Panc1 (cell line): ENCODE measurements at regions not wholly inside any gene's neighbourhood (a gene's known extent, or its start where the extent isn't known, plus 50 kb on each side); places are given as distances from the start of the nearest gene placed in this dataset.
A peak's percentile ranks its signal among the peaks of the same experiment; 100 is the strongest.

Experiments used
- ATAC-seq: fragments of 200-7000 bp; cut with Tn5 transposase; 2 replicates; pipeline ENCODE4 v1.9.1; 2020; ENCODE audit warnings: mild to moderate bottlenecking, moderate library complexity
- BruUV-seq: library from RNA; stranded (reverse); fragments of 400-500 nt; replicated peaks from 2 replicates; lab custom pipeline; 2021; lab: Mats Ljungman, UMichigan
- CTCF ChIA-PET: fragments of 300-600 bp; sonication (Branson Sonifier 250); formaldehyde crosslinking; loops from one replicate; lab custom pipeline; 2022; ENCODE audit warnings: antibody characterized with exemption; lab: Charles Lee
- POLR2A ChIA-PET: fragments of 300-600 bp; sonication (Branson Sonifier 250); formaldehyde crosslinking; loops from one replicate; lab custom pipeline; 2022; ENCODE audit warnings: antibody characterized with exemption; lab: Charles Lee
- DNase-seq: peaks from one replicate; pipeline ENCODE4 v3.0.0-alpha.2; 2010; ENCODE audit warnings: low read depth, low spot score
- H3K27ac ChIP-seq: 2 replicates; pipeline ENCODE4 v1.5.1; 2011; ENCODE audit warnings: mild to moderate bottlenecking, low read length, inconsistent platforms
- H3K27me3 ChIP-seq: fragments of 200-500 bp; sonication (Bioruptor generic); 2 replicates; pipeline ENCODE4 v1.6.0; 2014; ENCODE audit warnings: low read length, inconsistent platforms; ENCODE audit not compliant: control insufficient read depth, insufficient read depth
- H3K36me3 ChIP-seq: fragments of 200-500 bp; sonication (Bioruptor generic); 2 replicates; pipeline ENCODE4 v1.5.1; 2014; ENCODE audit warnings: inconsistent platforms, mild to moderate bottlenecking, low read length, moderate library complexity; ENCODE audit not compliant: control insufficient read depth, insufficient read depth
- H3K4me1 ChIP-seq: 2 replicates; pipeline ENCODE4 v1.5.1; 2011; ENCODE audit warnings: inconsistent platforms, mild to moderate bottlenecking, low read length, moderate library complexity; ENCODE audit not compliant: control insufficient read depth, insufficient read depth
- H3K4me3 ChIP-seq, 2 experiments: 2 replicates each; pipeline ENCODE4 v1.5.1; 2011 to 2012; ENCODE audit warnings: low read depth in 2 of 2, low read length in 2 of 2, mild to moderate bottlenecking in 2 of 2, inconsistent platforms in 1 of 2, moderate library complexity in 1 of 2
- H3K9me3 ChIP-seq: fragments of 200-500 bp; sonication (Bioruptor generic); 2 replicates; pipeline ENCODE4 v1.5.1; 2014; ENCODE audit warnings: low read depth, mild to moderate bottlenecking, inconsistent platforms, low read length, moderate library complexity; ENCODE audit not compliant: control insufficient read depth, insufficient read depth
- CTCF ChIP-seq: fragments of 450-650 bp; IDR thresholded peaks from 2 replicates; pipeline ENCODE4 v1.5.1; 2017; ENCODE audit warnings: mild to moderate bottlenecking
- POLR2AphosphoS5 ChIP-seq: IDR thresholded peaks from 2 replicates; pipeline ENCODE4 v1.6.1; 2012; ENCODE audit warnings: mild to moderate bottlenecking, low read depth, low read length, moderate library complexity
- REST ChIP-seq, 2 experiments: IDR thresholded peaks; 2 replicates each; pipeline ENCODE4 v1.6.1; 2011 to 2012; ENCODE audit warnings: low read depth in 2 of 2, control low read depth in 1 of 2, low read length in 1 of 2, mild to moderate bottlenecking in 1 of 2, moderate library complexity in 1 of 2; ENCODE audit not compliant: insufficient read depth in 1 of 2
- SIN3A ChIP-seq: IDR thresholded peaks from 2 replicates; pipeline ENCODE4 v1.6.1; 2012; ENCODE audit warnings: low read depth, mild to moderate bottlenecking, low read length, moderate library complexity, borderline replicate concordance; ENCODE audit not compliant: insufficient read depth
- TCF7L2 ChIP-seq: IDR thresholded peaks from 2 replicates; pipeline ENCODE4 v1.6.1; 2011; ENCODE audit warnings: mild to moderate bottlenecking, low read depth, low read length, inconsistent platforms
- in situ Hi-C: cut with HindIII; loops from 2 replicates; pipeline ENCODE4 v1.10.0; 2016; ENCODE audit warnings: low sequenced_read_pairs, low pct_unique_long_range_greater_than_20kb
- intact Hi-C: fragments of 100-400 bp; cut with micrococcal nuclease; formaldehyde crosslinking; loops from one replicate; pipeline ENCODE4 v1.10.0; 2022; ENCODE audit not compliant: unreplicated experiment

GRCh38 chr15:31957581-31957980 lies 72.7 kb upstream of the CHRNA7 start:
- no peak overlapping the region for H3K4me3 ChIP-seq
- intact Hi-C loops (no loop called here), in situ Hi-C loops (no loop called here)
- no peak for TF ChIP-seq SIN3A
- TF ChIP-seq TCF7L2: no peak
- TF ChIP-seq REST (IDR thresholded peaks at IDR 0.05; ENCODE audit: insufficient read depth in 1 of 2, low read depth in 2 of 2, low read length in 1 of 2): no peak
- no peak for TF ChIP-seq CTCF
- TF ChIP-seq POLR2AphosphoS5: no peak
- DNase-seq (no peak), ATAC-seq (no peak)
- H3K4me1 ChIP-seq: no peaks in the 10 kb centered on the region
- H3K27me3 ChIP-seq: no peaks in the 10 kb centered on the region
- no peaks in the 10 kb centered on the region for H3K36me3 ChIP-seq
- no TSS peak for BruUV-seq
- no peaks in the 10 kb centered on the region for H3K9me3 ChIP-seq
- H3K27ac ChIP-seq: no peak overlapping the region
- CTCF ChIA-PET: interaction anchor here (0.6 kb wide), 1 partner anchor 72 kb away, joined by 3 read pairs; no protein-coding TSS in a partner anchor
- POLR2A ChIA-PET: no interaction called here

GRCh38 chr15:31964586-31965307 lies 65.6 kb upstream of the CHRNA7 start:
- TF ChIP-seq TCF7L2: no peak
- TF ChIP-seq SIN3A: no peak
- no peak for TF ChIP-seq REST (IDR thresholded peaks at IDR 0.05; ENCODE audit: insufficient read depth in 1 of 2, low read depth in 2 of 2, low read length in 1 of 2)
- peak; percentile 17; the same call in 1 of the 2 replicates for TF ChIP-seq CTCF
- TF ChIP-seq POLR2AphosphoS5: no peak
- DNase-seq (no peak), ATAC-seq (no peak)
- intact Hi-C loops: no loop called here
- no peaks in the 10 kb centered on the region; the same call in 1 of the 2 replicates for H3K27me3 ChIP-seq
- no peak overlapping the region for H3K4me3 ChIP-seq
- POLR2A ChIA-PET: no interaction called here
- in situ Hi-C loops: no loop called here
- H3K9me3 ChIP-seq: no peaks in the 10 kb centered on the region
- H3K4me1 ChIP-seq: no peaks in the 10 kb centered on the region
- BruUV-seq: no TSS peak
- H3K36me3 ChIP-seq: no peaks in the 10 kb centered on the region
- H3K27ac ChIP-seq: no peak overlapping the region
- CTCF ChIA-PET: no interaction called here
